HL-60/S4 (cell line): ENCODE measurements at regions not wholly inside any gene's neighbourhood (a gene's known extent, or its start where the extent isn't known, plus 50 kb on each side); places are given as distances from the start of the nearest gene placed in this dataset.

Experiments used
- in situ Hi-C: fragments of 300-500 bp; cut with MboI; formaldehyde crosslinking; loops from 2 replicates; pipeline ENCODE4 v1.14.3; 2022; ENCODE audit warnings: low sequenced_read_pairs

DNA sequence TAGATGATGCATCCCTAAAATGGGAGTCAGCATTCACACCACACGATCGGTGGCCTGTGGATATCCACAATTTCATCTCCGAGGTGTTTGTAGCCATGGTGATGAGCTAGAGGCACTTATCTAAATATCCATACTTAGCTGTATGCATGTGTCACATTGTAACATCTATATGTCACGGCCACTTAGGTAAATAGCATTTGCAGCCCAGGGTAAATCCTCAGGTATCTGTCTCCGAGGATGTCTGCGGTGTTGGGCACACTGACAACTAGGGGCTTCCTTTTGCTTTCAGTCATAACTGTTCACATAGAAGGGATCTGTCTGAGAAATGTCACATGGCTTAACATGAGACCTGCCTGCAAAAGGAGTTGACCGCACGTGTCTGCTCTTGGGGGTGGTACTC, 455.2 kb upstream of the ZFHX3 start:
- in situ Hi-C loops: no loop called here

DNA sequence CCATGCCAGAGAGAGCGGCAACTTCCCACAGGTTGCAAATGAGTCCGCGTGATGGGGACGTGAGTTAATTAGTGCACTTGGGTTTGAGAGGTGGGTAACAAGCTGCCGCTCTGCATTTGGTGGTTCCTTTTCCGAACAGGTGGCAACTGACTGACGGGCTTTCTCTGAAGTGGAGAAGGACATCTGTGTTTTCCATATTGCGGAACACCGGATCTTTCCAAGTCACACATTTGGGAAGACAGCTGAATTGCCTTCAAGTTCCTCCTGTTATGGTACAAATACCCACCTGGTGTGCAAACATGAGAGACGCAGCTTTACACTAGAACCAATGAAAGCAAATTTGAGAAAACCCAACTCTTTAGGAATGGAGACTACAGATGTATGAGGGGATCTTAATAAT, 451.3 kb upstream of the ZFHX3 start:
- in situ Hi-C loops: no loop called here

DNA sequence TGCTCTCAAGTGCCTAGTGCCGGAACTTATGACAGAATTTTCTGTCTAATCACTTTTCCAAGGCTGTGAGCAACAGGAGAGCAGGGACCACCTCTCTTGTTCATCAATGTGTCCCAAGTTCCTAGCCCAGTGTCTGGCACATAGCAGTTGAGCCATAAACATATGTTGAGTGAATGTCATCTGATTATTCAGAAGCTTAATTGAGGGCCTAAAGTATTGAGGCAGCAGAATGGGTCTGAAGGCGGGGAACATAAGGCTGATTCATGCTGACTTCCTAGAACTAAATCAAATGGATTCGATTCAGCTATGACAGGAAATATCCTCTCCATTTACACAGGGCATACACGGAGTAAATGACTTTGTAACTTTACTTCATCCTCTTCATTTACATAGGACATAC, 438.0 kb upstream of the ZFHX3 start:
- in situ Hi-C loops: no loop called here

DNA sequence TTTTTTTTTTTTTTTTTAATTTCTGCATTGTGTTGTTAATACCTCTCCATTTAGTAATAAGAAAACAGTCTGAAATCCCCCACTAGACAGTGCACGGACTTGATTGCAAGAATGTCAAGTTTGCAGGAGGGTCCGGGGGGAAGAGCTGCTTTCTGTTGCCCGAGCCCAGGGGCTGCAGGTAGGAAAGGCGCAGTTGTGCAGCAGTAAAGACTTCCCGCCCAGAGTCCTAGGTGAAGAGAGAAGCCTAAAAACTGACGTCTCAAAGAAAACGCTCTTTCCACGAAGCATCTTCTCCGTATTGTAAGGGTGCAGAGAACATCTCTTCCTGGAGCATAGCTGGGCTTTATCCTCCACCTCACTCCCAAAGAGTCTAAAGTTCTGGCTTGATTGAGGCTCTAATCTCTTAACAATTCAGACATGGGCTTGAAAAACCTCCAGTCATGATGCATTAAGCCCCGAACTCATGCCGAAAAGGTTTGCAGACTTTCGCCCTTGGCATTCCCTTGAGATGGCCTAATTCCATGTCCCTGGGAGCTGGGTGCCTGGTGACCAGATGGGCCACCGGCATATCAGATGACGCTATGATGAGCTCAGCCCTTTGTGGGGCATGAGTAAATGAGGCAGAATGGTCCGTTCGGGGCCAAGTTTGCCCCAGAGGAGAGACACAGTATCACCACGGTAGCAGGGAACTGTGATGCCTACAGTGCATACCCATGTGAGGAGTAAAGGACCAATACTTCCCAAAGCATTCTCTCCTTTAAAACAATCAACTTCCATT, 436.2 kb upstream of the ZFHX3 start:
- in situ Hi-C loops: no loop called here

DNA sequence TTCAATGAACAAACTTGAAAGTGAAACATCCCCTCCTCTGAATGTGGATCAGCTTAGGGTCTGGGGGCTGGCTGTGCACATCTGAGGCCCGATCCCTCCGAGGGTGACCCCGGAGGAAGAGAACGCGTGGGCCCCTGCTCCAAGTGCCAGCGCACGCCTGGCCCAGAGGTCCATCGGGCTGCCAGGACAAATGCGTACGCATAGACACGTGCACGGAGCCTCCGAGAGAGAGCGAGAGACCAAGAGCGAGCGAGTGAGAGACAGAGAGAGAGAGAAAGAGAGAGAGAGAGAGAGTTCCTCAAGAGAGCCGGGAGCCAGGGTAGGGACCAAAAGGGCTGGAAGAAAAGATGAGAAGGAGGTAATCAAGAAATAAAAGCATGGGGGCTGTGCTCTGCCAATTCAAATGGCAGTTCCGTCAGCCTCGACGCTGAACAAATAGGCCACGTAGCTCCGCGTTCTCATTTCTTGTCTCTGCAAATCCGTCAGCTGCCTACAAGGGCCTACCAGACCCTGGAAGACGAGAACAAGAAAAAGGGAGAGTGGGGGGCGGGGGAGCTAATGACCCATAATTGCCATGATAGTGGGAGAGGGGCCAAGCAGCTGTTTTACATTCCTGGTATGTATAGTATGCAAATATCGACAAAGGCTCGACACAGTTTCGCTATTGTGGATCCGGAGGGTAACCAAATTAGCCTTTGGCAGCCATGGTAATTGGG, 435.3 kb upstream of the ZFHX3 start:
- in situ Hi-C loops: no loop called here

DNA sequence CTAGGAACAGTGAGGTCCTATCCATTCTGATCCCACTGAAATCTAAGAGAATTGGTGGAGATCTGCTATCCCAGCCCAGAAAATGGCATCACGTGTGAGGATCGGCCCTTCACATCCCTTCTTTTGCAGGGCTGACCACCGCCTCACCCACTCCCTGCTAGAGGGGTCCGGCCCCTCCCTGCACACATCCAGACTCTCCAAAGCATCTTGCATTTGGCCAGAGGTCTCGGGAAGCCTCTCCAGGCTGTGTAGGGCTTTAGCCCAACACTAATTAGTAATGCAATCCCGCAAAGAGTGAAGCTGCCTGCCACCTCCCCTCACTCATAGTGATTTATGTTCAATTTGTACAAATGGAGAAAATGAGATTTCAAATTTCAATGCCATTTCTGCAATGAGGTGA, 434.4 kb upstream of the ZFHX3 start:
- in situ Hi-C loops: no loop called here

DNA sequence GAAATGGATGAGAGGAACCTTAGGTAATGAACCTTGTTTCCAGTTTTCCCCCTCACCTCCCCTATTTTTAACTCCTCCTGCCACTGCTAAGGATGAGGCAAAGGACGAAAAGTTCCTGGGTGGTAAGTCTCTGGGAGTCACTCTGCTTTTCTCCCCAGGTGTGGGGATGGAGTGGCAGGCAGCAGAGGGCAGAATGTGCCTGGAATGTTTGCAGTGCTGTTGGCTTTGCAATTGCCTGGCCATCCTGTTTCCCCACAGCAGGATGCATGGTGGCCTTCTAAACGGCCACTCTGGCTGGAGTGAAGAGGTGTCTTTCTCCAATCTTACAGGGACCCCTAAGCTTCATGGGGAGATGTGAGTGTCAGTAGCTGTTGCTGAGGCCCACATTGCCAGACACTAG, 432.5 kb upstream of the ZFHX3 start:
- in situ Hi-C loops: no loop called here

DNA sequence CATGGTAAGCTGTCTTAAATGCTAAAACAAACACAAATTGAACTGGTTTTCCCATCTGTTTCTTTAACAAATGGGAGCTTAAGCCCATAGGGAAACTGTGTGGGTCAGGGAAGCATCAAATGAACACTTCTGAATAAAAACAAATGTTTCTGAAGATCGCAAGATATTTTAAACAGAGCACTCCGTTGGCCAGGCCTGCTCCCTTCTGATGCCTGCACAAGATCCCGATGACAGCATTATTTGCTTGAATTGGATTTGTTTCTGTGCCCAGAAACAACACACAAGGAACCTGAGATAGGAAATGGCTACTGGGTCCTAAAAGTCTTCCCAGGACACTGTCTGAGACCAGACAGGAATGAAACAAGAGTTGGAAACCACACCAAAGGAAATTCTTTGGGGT, 425.8 kb upstream of the ZFHX3 start:
- in situ Hi-C loops: no loop called here

DNA sequence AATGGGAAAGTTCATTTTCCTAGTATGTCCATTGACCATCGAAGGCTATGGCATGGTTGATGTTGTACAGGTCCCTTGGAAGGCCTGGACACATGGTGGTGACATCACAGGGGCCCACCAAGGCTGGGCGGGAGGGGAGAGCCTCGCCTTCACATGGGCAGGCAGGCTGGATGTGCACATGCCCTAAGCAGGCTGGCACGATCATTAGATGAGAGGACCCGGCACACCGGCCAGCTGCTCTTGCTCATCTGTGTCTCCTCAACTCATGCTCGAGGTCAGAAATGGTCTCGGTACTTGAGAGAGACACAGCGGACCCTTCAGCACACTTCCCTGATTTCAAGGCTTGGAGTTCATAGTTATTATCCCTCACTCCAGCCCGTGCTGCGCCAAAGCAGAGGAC, 416.9 kb upstream of the ZFHX3 start:
- in situ Hi-C loops: no loop called here

DNA sequence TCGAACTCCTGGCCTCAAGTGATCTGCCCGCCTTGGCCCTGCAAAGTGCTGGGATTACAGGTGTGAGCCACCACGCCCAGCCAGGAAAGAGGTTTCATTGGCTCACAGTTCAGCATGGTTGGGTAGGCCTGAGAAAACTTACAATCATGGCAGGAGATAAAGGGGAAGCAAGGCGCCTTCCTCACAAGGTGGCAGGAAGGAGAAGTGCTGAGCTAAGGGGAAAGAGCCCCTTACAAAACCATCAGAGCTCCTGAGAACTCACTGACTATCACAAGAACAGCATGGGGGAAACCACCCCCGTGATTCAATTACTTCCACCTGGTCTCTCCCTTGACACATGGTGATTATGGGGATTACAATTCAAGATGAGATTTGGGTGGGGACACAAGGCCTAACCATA, 411.7 kb upstream of the ZFHX3 start:
- in situ Hi-C loops: no loop called here

DNA sequence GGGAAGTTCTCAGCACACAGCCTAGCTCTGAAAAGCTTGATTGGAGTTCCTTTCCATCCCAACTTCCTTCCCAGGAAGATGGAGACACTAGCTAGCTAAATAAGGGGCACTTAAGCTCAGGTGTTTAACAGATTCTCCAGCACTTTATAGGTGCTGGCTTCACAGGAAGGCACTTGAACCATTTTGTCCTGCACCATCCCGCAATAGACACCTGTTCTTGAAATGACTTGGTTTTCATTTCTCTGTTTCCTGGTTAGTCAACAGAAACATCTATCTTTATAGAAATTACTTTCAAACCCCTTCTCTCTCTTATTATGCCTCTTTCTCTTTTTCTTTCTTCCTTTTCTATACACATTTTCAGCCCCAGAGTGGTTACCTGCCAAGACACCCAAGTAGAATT, 409.9 kb upstream of the ZFHX3 start:
- in situ Hi-C loops: no loop called here

DNA sequence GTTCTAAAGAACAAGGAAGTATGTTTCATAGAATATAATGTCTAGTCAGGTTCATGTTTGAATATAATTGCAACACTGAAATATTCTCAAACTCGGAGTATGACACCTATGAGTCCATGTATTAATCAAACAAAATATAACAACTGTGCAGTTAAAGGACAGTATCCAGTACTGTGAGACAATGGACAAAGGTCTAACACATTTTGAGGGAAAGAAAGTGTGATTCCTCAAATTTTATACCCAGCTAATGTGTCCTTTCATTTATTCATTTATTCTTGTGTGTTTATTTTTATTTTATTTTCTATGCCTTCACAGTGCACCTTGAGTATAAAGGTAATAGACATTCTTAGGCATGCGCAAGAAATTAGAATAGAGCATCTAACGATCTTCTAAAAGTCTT, 401.0 kb upstream of the ZFHX3 start:
- in situ Hi-C loops: no loop called here

DNA sequence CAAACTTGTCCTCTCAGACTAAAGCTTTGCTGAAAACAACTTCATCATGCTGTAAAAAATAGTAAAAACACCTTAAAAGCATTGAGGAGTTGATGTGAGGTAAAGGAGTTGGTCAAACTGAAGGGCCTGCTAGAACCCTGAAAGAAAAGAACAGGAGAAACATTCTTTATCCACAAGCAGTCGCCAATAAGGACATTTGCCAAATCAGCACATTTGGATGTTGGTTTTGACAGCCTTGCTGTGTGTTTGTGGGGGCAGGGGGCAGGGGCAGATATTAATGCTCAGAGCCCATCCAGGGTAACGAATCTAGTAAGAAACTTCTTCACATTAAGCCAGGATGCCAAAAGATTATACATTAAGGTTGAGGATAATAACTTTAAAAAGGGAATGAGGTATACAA, 399.9 kb upstream of the ZFHX3 start:
- in situ Hi-C loops: no loop called here

DNA sequence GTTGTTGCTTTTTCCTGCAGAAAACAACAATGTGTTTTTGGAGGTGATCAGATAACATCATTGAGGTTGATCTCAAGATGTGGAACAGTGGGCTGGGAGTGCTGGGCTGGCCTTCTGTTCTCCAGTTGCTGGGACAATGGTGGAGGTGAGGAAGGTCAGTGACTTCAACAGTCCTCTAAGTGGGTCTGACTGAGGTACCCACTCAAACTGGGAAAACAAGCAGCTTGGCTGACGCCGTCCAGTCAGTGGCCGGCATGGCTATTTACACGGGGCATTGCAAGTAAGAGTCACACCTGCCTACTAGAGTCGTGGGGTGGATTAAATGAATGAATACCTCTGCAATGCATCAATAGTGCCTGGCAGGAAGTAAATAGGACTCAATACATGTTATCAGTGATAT, 386.7 kb upstream of the ZFHX3 start:
- in situ Hi-C loops: no loop called here

DNA sequence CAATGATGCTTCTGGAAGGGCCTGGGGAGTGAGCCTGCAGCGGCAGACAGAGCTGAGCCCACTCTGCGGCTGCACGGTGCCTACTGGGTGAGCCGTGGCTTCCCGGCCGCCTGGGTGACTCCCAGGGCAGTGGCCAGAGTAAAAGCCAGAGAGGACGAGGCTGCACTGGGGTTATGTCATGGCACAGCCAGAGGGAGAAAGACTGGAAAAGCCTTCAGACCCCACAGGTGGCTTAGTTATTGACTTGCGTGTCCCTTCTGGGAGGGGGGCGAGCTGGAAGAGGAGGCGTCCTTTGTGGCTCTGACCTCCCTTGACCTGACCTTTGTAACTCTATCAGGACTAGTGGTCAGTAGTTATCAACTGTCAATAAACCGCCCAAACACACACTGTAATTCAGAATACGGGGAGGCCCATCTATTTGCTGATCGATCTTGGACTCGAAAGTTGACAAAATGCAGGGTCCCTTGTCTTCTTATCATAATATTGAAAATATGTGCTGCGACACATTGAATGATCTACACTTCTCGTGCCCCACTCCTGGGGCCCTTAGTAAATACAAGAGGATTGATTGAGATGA, 385.9 kb upstream of the ZFHX3 start:
- in situ Hi-C loops: no loop called here

DNA sequence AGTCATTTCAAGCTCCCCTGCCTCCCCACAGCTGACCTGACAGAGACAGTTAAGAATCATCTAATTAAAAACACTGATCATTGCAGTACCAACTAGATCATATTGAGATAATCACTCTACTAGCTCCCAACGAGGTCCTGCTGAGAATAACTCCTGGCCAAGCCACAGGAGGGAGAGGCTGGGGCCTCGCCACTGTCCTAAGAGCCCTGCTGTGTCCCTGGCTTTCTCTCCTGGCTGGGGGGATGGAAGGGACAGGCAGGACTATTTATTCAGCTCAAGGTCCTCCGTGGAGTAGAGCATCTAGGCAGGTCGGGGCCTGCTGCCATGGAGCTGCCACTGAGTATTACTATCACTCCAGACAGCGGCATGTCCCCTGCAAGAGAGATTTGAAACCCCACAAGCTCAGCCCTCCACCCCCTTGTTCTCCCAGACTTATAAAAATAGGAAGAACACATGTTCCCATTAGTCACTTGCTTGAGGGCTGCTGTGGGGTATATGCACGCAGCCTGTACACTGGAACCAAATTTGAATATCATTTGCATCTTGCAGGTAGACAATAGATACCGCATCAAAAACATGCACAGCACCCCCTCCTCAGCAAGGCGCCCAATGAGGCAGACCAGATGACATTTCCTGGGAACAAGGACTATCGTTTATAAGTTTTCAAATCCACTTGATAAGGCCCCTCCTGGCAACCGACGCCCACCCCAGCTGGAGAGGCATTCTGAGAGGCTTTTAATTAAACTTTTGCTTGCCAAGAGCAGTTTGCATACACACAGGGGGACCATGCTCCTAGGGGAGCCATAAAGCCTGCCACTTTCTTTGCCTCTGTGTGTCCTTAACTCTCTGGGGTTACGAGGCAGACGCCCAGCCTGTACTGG, 385.2 kb upstream of the ZFHX3 start:
- in situ Hi-C loops: no loop called here

DNA sequence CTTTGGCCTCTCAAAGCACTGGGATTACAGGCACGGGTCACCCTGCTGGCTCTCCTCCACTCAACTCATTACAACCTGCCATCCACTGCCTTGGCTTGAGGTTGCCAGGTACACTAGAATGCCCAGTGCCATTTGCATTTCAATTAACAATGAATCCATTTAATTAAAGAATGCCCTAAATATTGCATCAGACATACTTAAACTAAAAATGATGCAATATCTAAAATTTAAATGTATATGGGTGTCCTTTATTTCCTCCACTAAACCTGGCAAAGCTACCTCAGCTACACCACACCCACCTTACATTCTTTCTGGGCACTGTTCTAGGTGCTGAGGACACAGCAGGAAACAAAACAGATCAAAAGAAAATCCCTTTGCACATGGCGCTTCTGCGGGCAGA, 382.2 kb upstream of the ZFHX3 start:
- in situ Hi-C loops: no loop called here

DNA sequence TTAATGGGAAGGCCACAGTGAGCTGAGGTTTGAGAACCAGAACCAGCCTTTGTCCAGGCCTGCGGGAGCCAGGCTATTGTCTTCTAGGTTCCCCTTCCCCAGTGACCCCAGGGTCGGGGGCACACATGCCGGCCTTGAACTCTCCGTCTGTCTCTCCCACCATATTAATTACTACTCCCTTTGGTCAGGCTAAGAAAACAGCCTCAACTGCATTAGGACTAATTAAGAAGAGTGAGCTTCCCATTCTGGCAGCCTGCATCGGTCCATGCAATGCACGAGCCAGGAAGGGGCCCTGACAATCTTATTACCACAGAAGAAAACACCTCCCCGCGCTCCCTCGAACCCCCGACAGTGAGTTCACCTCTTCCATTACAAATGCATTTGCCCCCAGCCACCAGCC, 380.2 kb upstream of the ZFHX3 start:
- in situ Hi-C loops: no loop called here

DNA sequence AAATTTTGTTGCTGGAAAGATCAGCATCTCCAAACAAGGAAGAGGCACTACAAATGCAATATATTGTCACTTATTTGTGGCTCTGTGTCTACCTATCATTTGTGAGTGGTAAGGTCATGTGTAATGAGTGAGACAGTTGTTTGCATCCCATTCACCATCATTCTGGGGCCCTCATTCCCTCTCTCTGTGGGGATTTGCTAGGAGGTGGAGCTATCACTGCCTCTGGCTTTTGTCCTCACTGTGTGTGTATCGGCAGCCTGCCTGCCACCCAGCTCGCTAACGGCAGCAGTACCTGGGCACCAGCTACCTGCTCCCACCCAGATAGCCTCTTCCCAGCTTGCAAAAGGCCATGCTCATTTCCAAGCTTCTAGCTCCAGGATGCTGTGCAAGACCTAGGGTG, 379.2 kb upstream of the ZFHX3 start:
- in situ Hi-C loops: no loop called here

DNA sequence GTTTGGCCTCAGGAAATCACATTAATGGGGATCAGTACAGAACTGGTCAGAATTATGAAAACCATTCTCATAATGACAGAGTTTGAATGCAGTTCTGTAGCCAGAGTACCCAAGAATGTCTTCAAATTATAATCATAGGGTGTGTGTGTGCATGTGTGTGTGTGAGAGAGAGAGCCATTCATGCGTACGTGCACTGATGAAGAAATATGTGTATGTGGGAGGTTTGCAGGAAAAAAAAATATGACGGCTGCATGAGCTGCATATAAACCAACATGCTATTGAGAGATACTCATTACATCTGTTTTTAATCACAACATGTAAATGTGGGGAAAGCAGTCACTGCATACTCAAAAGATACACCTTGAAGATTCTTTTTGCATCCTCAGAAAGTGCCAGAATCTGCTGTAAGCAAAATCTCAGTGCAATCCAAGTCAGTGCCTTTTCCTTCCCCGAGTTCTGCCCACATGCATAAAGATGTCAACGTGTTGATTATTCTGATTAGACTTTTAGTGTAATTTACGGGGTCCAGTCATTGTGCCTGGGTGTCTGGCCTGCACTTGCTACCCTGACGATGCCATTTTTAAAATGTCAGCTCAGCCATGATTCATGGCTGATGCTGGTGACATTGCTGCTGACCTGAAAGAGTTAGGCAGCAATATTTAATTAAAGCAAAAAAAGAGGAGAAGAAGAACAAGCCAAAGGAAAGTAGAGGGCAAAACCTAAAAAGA, 378.7 kb upstream of the ZFHX3 start:
- in situ Hi-C loops: no loop called here

DNA sequence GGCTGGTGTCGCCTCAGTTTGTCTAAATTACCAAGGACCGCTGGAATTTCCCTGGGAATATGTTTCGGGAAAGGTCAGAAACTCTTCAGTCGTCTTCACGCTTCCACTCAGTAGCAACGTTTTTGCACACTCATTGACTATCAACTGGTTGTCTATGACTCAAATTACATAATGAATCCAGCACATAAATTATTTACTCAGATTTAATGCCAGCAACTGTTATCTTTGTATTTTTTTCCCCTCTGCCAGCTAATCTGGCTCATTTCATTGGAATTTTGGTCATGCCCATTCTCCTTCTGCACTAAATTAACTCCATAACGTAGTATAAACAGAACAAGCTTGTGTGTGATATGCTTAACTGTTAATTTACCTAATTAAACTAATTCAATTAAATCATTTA, 372.7 kb upstream of the ZFHX3 start:
- in situ Hi-C loops: no loop called here
